ENCODE measurements at regions not wholly inside any gene's neighbourhood (a gene's known extent, or its start where the extent isn't known, plus 50 kb on each side); places are given as distances from the start of the nearest gene placed in this dataset.

DNA sequence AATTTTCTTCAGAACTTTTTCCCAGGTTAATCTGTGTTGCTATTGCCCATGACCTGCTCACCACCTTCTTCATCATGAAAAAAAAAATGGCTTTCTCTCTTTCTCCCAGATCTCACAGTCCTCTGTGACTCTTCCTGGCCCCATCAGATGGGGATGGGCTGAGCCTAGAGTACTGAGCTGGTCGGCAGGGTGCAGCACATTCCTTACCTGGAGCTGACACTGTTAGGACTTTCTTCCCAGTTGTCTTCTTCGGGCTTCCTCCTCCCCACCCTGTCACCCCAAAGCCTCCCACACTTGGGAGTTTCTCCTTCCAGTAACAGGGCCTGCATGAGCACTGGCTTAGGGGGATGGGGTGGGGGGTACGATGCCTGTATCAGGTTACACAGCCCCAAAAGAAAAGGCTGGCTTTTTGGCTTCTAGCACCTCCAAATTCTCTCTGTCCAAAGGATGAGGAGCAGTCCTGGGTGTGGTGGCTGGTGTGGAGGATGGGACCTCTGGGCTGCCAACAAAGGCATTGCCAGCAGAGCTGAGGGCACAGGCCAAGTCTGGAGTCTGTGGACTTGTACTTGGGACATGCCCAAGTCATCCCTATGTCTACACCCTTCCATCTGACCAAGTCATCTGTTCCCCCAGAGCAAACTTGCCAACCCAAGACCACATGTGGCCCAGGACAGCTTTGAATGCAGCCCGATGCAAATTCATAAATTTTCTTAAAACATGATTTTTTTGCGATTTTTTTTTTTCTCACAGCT lies 68.0 kb upstream of the HSPA9 start:
- TF ChIP-seq, protein P1, sequence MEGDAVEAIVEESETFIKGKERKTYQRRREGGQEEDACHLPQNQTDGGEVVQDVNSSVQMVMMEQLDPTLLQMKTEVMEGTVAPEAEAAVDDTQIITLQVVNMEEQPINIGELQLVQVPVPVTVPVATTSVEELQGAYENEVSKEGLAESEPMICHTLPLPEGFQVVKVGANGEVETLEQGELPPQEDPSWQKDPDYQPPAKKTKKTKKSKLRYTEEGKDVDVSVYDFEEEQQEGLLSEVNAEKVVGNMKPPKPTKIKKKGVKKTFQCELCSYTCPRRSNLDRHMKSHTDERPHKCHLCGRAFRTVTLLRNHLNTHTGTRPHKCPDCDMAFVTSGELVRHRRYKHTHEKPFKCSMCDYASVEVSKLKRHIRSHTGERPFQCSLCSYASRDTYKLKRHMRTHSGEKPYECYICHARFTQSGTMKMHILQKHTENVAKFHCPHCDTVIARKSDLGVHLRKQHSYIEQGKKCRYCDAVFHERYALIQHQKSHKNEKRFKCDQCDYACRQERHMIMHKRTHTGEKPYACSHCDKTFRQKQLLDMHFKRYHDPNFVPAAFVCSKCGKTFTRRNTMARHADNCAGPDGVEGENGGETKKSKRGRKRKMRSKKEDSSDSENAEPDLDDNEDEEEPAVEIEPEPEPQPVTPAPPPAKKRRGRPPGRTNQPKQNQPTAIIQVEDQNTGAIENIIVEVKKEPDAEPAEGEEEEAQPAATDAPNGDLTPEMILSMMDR (IDR thresholded peaks at IDR 0.05) = no peak
- ATAC-seq (ENCODE audit: low read depth) = no peak
- peaks cover 10% of the 10 kb centered on the region for H3K27me3 Mint-ChIP-seq
- H3K4me3 Mint-ChIP-seq = no peak overlapping the region
- H3K36me3 Mint-ChIP-seq (ENCODE audit: low read depth) = no peaks in the 10 kb centered on the region
- ChIA-PET POLR2A (no interaction called here), CTCF (interaction anchor here (0.7 kb wide), 1 partner anchor 458 kb away, joined by 3 read pairs; no protein-coding TSS in a partner anchor)
- intact Hi-C loops (cut with micrococcal nuclease) = loop anchor here (5.0 kb wide), 1 partner anchor 629 kb away; no protein-coding TSS in a partner anchor
- no peak for DNase-seq
- no peaks in the 10 kb centered on the region for H3K9me3 Mint-ChIP-seq
- H3K4me1 Mint-ChIP-seq = peaks cover 3% of the 10 kb centered on the region
- H3K27ac Mint-ChIP-seq = no peak overlapping the region

DNA sequence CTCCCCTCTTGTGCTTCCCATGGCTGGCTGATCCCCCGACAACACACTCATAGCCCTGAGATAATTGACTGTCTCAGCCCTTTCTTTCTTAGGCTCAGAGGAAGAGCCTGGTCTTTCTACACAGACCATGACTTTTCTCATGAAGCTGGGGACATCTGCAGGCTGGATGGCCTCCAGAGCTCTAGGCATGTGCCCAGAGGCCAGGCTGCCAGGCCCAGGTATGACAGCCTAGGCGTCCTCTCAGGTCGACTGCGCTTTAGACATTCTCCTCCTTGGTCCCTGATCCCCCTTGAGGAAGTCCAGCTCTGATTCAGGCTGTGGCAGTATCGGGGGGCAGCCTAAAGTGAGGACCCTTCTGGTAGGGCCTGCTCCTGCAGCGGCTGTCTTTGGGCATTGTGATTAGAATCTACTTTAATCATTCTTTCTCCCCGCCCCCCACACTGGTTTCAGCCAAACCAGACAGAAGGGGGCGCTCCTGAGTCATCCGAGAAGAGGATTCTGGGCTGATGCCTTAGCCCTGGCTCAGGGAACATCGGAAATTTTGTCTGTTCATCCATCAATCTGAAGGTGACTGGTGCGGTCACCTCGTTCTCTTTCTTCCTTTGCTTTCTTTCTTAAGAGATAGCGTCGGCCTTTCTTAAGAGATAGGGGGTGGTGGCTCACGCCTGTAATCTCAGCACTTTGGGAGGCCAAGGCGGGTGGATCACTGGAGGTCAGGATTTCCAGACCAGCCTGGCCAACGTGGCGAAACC lies 66.5 kb upstream of the HSPA9 start:
- peaks cover 11% of the 10 kb centered on the region for H3K27me3 Mint-ChIP-seq

DNA sequence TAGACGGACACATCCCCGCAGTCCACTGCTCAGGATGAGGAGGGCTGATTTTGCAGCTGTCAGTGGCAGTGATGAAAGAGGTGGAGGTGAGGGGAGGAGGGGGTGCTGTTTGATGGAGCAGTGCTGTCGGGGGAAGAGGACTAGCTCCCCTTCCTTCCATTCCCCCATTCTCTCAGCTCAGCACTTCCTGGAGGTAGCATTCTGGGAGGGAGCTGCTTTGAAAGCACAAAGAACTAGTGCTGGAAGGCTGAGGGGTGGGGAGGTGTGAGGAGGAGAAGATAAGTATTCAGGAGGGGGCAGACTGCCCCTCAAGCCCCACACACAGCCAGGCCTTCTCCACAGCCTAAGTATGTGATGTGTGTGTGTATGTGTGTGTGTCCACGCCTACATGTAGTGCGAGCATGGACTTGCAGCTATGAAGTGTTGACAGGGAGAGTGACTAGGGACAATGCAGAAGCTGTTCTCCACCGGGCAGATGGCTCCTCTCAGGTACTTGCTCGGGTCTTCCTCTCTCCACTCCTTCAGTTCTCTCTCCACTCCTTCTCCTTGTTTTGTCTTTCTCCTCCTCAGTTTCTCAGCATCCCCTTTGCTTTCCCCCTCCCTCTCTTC lies 65.5 kb upstream of the HSPA9 start:
- H3K27ac Mint-ChIP-seq = no peak overlapping the region
- TF ChIP-seq, protein P1 (IDR thresholded peaks at IDR 0.05) = no peak
- H3K4me3 Mint-ChIP-seq = no peak overlapping the region
- H3K27me3 Mint-ChIP-seq = peaks cover 12% of the 10 kb centered on the region
- DNase-seq (no peak), ATAC-seq (ENCODE audit: low read depth) (no peak)
- no peaks in the 10 kb centered on the region for H3K36me3 Mint-ChIP-seq (ENCODE audit: low read depth)
- CTCF ChIA-PET = interaction anchor here (1.0 kb wide), 1 partner anchor 622 kb away, joined by 3 read pairs; no protein-coding TSS in a partner anchor
- no peaks in the 10 kb centered on the region for H3K9me3 Mint-ChIP-seq
- peaks cover 3% of the 10 kb centered on the region for H3K4me1 Mint-ChIP-seq
- intact Hi-C loops (cut with micrococcal nuclease) = loop anchor here (5.0 kb wide), 1 partner anchor 632 kb away; no protein-coding TSS in a partner anchor
- POLR2A ChIA-PET = no interaction called here

More for the DNA sequence above, 66.5 kb upstream of the HSPA9 start:
- no peak overlapping the region for H3K4me3 Mint-ChIP-seq
- ChIA-PET CTCF (interaction anchor here (1.0 kb wide), 1 partner anchor 621 kb away, joined by 3 read pairs; no protein-coding TSS in a partner anchor), POLR2A (no interaction called here)
- peak; percentile 25 for ATAC-seq (ENCODE audit: low read depth)
- H3K4me1 Mint-ChIP-seq = peaks cover 3% of the 10 kb centered on the region
- H3K27ac Mint-ChIP-seq = no peak overlapping the region
- peak; percentile 40 for DNase-seq
- TF ChIP-seq, protein P1 (IDR thresholded peaks at IDR 0.05) = no peak
- no peaks in the 10 kb centered on the region for H3K36me3 Mint-ChIP-seq (ENCODE audit: low read depth)
- intact Hi-C loops (cut with micrococcal nuclease) = loop anchor here (5.0 kb wide), 1 partner anchor 631 kb away; no protein-coding TSS in a partner anchor
- H3K9me3 Mint-ChIP-seq = no peaks in the 10 kb centered on the region

DNA sequence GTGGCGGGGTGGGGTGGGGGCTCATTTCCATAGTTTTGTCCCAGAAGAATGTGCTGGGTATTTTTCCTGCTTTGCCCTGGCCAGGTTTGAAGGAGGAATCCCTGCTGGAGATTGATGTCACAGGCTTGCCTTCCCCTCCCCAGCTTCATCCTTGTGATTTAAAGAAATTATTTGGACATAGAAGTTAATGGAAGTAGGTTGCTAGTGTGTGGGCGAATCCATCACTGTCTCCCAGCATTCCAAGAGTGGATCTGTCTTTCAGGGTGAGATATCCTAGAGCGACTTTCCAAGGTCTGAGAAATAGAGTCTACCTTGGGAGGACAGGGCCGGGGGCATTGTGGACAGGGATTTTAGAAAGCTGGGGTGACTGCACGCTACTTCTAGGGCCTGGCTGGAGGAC lies 64.9 kb upstream of the HSPA9 start:
- H3K27me3 Mint-ChIP-seq = peaks cover 12% of the 10 kb centered on the region
- no peak overlapping the region for H3K27ac Mint-ChIP-seq
- H3K4me1 Mint-ChIP-seq = peaks cover 3% of the 10 kb centered on the region
- H3K36me3 Mint-ChIP-seq (ENCODE audit: low read depth) = no peaks in the 10 kb centered on the region
- H3K9me3 Mint-ChIP-seq = no peaks in the 10 kb centered on the region
- H3K4me3 Mint-ChIP-seq = no peak overlapping the region
- POLR2A ChIA-PET = no interaction called here
- CTCF ChIA-PET = no interaction called here
- DNase-seq (no peak), ATAC-seq (ENCODE audit: low read depth) (no peak)
- intact Hi-C loops (cut with micrococcal nuclease) = loop anchor here (5.0 kb wide), 1 partner anchor 632 kb away; no protein-coding TSS in a partner anchor
- TF ChIP-seq, protein P1 (IDR thresholded peaks at IDR 0.05) = no peak

DNA sequence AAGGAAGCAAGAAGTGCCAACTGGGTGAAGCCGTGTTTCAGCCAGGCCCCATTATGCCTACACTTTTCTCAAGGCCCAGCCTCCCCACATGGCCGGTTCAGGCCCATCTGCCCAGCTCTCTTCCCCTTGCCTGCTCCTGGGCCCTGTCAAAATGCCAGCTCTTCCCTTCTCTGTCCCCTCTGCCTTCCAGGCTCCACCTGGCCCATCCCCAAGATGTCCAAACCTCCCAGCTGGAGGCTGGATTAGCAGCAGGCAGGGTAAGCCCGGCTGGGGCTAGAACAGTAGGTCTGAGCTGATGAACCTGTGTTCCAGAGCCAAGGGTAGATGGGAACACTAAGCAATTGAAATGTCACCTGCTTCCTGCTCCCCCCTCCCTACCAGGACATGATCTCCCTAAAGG lies 64.1 kb upstream of the HSPA9 start:
- ChIA-PET POLR2A (no interaction called here), CTCF (no interaction called here)
- peaks cover 3% of the 10 kb centered on the region for H3K4me1 Mint-ChIP-seq
- TF ChIP-seq, protein P1 (IDR thresholded peaks at IDR 0.05) = no peak
- no peaks in the 10 kb centered on the region for H3K36me3 Mint-ChIP-seq (ENCODE audit: low read depth)
- DNase-seq (no peak), ATAC-seq (ENCODE audit: low read depth) (no peak)
- H3K4me3 Mint-ChIP-seq = no peak overlapping the region
- H3K9me3 Mint-ChIP-seq = no peaks in the 10 kb centered on the region
- peaks cover 14% of the 10 kb centered on the region for H3K27me3 Mint-ChIP-seq
- intact Hi-C loops (cut with micrococcal nuclease) = no loop called here
- no peak overlapping the region for H3K27ac Mint-ChIP-seq

Measured in activated B cell treated with CpG ODN at 0.5 μM for 24 hours (primary cell).